SK-N-SH treated with all-trans-retinoic acid at 6 μM for 48 hours (cell line): ENCODE measurements at regions not wholly inside any gene's neighbourhood (a gene's known extent, or its start where the extent isn't known, plus 50 kb on each side); places are given as distances from the start of the nearest gene placed in this dataset.

ENCODE experiments used
- ATAC-seq: fragments of 200-7000 bp; cut with Tn5 transposase; 3 replicates; pipeline ENCODE4 v1.9.1; 2020; ENCODE audit warnings: mild to moderate bottlenecking, moderate library complexity
- ARNTL ChIP-seq: fragments of 450-650 bp; formaldehyde crosslinking; IDR thresholded peaks from 2 replicates; pipeline ENCODE4 v1.5.0; 2020; ENCODE audit warnings: low read depth, mild to moderate bottlenecking, moderate library complexity, borderline replicate concordance
- BACH2 ChIP-seq: fragments of 250-450 bp; sonication (Bioruptor Pico); IDR thresholded peaks from 2 replicates; pipeline ENCODE4 v1.9.0; 2021; ENCODE audit warnings: mild to moderate bottlenecking, borderline replicate concordance
- CSDC2 ChIP-seq: fragments of 250-450 bp; sonication (Bioruptor Pico); IDR thresholded peaks from 2 replicates; pipeline ENCODE4 v1.5.0; 2020; ENCODE audit warnings: mild to moderate bottlenecking, moderate library complexity
- CSRNP3 ChIP-seq: fragments of 250-450 bp; sonication (Bioruptor Pico); IDR thresholded peaks from 2 replicates; pipeline ENCODE4 v1.5.1; 2021; ENCODE audit warnings: mild to moderate bottlenecking, moderate library complexity
- ESRRG ChIP-seq: fragments of 250-450 bp; sonication (Bioruptor Pico); IDR thresholded peaks from 2 replicates; pipeline ENCODE4 v1.6.1; 2021; ENCODE audit warnings: mild to moderate bottlenecking
- ISL1 ChIP-seq: fragments of 250-450 bp; sonication (Bioruptor Pico); IDR thresholded peaks from 2 replicates; pipeline ENCODE4 v2.1.2; 2022; ENCODE audit warnings: mild to moderate bottlenecking, moderate library complexity
- OSR1 ChIP-seq: fragments of 250-450 bp; sonication (Bioruptor Pico); IDR thresholded peaks from 2 replicates; pipeline ENCODE4 v1.8.0; 2022; ENCODE audit warnings: moderate library complexity, mild to moderate bottlenecking, inconsistent platforms
- PPARA ChIP-seq: fragments of 250-450 bp; sonication (Bioruptor Pico); IDR thresholded peaks from 2 replicates; pipeline ENCODE4 v1.5.0; 2020; ENCODE audit warnings: mild to moderate bottlenecking, borderline replicate concordance
- RARB ChIP-seq: fragments of 250-450 bp; sonication (Bioruptor Pico); IDR thresholded peaks from 2 replicates; pipeline ENCODE4 v1.8.0; 2021; ENCODE audit warnings: mild to moderate bottlenecking, moderate library complexity
- SNAI2 ChIP-seq: fragments of 250-450 bp; sonication (Bioruptor Pico); IDR thresholded peaks from 2 replicates; pipeline ENCODE4 v1.5.0; 2020; ENCODE audit warnings: mild to moderate bottlenecking, moderate library complexity
- TCF4 ChIP-seq: fragments of 250-450 bp; sonication (Bioruptor Pico); IDR thresholded peaks from 2 replicates; pipeline ENCODE4 v1.8.0; 2021; ENCODE audit warnings: mild to moderate bottlenecking, moderate library complexity, borderline replicate concordance
- TOX ChIP-seq: fragments of 250-450 bp; sonication (Bioruptor Pico); IDR thresholded peaks from 2 replicates; pipeline ENCODE4 v1.8.0; 2021; ENCODE audit warnings: mild to moderate bottlenecking, moderate library complexity, borderline replicate concordance
- TSHZ2 ChIP-seq: fragments of 250-450 bp; sonication (Bioruptor Pico); IDR thresholded peaks from 2 replicates; pipeline ENCODE4 v1.5.0; 2020; ENCODE audit warnings: mild to moderate bottlenecking, moderate library complexity
- ZC3H10 ChIP-seq: fragments of 250-450 bp; sonication (Bioruptor Pico); IDR thresholded peaks from 2 replicates; pipeline ENCODE4 v1.5.1; 2021; ENCODE audit warnings: mild to moderate bottlenecking, moderate library complexity
- ZNF565 ChIP-seq: fragments of 450-650 bp; formaldehyde crosslinking; conservative IDR thresholded peaks from 2 replicates; pipeline ENCODE4 v1.5.0; 2020; ENCODE audit warnings: low read depth, mild to moderate bottlenecking, moderate library complexity
- ZNF70 ChIP-seq: fragments of 450-650 bp; formaldehyde crosslinking; IDR thresholded peaks from 2 replicates; pipeline ENCODE4 v1.5.0; 2020; ENCODE audit warnings: mild to moderate bottlenecking, moderate library complexity
- TF ChIP-seq, protein P1 (sequence below): fragments of 250-450 bp; sonication (Bioruptor Pico); IDR thresholded peaks from 2 replicates; pipeline ENCODE4 v1.5.1; 2020; ENCODE audit warnings: low read depth, mild to moderate bottlenecking, moderate library complexity
- TF ChIP-seq, protein P2 (sequence below): fragments of 250-450 bp; sonication (Bioruptor Pico); IDR thresholded peaks from 2 replicates; pipeline ENCODE4 v1.8.0; 2020; ENCODE audit warnings: mild to moderate bottlenecking, moderate library complexity, borderline replicate concordance
- TF ChIP-seq, protein P3 (sequence below): fragments of 250-450 bp; sonication (Bioruptor Pico); IDR thresholded peaks from 2 replicates; pipeline ENCODE4 v1.8.0; 2021; ENCODE audit warnings: low read depth, mild to moderate bottlenecking, moderate library complexity, borderline replicate concordance

DNA sequence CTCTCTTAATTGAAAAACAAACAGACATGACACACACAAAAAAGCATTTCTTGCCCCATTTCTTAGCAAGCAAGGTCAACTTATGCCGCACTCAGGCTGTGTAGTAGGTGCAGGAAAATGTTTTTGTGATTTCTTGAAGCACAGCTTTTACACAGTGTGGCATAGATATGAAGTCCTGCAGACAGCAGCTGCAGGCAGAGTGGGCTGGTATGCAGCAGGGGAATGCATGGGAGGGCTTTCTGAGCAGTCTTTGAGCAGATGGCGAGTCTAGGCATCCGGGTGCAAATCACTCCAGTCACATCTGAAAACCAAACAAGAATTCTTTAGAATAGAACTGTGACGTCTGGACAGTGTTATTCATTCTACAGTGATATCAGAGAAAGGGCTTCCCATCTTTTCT lies 87.5 kb downstream of the BLID start (continued):
- TF ChIP-seq TSHZ2: no peak
- TF ChIP-seq, protein P1, sequence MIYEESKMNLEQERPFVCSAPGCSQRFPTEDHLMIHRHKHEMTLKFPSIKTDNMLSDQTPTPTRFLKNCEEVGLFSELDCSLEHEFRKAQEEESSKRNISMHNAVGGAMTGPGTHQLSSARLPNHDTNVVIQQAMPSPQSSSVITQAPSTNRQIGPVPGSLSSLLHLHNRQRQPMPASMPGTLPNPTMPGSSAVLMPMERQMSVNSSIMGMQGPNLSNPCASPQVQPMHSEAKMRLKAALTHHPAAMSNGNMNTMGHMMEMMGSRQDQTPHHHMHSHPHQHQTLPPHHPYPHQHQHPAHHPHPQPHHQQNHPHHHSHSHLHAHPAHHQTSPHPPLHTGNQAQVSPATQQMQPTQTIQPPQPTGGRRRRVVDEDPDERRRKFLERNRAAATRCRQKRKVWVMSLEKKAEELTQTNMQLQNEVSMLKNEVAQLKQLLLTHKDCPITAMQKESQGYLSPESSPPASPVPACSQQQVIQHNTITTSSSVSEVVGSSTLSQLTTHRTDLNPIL (CRISPR knock-in tag): no peak
- no peak for TF ChIP-seq CSRNP3 (CRISPR knock-in tag)
- TF ChIP-seq ZC3H10: no peak
- no peak for TF ChIP-seq ISL1

DNA sequence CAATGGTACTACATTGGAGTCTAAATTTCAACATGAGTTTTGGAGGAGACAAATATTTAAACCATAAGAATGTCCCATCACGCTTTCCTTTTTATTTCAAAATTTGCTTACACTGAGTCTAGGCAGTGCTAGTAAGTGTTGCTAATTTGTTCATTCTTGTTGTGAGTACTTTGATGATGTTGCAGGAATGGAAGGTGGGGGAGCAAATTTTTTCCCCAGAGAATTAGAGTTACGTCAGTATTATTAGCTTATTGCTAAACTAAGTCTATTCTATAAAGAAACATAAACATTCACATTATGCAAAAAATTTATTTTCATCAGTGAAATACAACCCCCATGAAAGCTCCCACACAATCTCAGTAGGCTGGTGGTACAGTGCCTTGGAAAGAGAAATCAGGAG lies 88.0 kb downstream of the BLID start:
- no peak for ATAC-seq
- TF ChIP-seq ZNF70 (CRISPR knock-in tag) (no peak), ISL1 (no peak), TSHZ2 (no peak), TCF4 (CRISPR knock-in tag) (no peak), CSRNP3 (CRISPR knock-in tag) (no peak), BACH2 (no peak), CSDC2 (CRISPR knock-in tag) (no peak), ZC3H10 (no peak), PPARA (CRISPR knock-in tag) (no peak), OSR1 (CRISPR knock-in tag) (no peak), ZNF565 (no peak), SNAI2 (CRISPR knock-in tag) (no peak), ARNTL (CRISPR knock-in tag) (no peak), ESRRG (CRISPR knock-in tag) (no peak), RARB (no peak), TOX (no peak)
- TF ChIP-seq, protein P1 (CRISPR knock-in tag): no peak
- TF ChIP-seq, protein P2, sequence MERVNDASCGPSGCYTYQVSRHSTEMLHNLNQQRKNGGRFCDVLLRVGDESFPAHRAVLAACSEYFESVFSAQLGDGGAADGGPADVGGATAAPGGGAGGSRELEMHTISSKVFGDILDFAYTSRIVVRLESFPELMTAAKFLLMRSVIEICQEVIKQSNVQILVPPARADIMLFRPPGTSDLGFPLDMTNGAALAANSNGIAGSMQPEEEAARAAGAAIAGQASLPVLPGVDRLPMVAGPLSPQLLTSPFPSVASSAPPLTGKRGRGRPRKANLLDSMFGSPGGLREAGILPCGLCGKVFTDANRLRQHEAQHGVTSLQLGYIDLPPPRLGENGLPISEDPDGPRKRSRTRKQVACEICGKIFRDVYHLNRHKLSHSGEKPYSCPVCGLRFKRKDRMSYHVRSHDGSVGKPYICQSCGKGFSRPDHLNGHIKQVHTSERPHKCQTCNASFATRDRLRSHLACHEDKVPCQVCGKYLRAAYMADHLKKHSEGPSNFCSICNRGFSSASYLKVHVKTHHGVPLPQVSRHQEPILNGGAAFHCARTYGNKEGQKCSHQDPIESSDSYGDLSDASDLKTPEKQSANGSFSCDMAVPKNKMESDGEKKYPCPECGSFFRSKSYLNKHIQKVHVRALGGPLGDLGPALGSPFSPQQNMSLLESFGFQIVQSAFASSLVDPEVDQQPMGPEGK (CRISPR knock-in tag): no peak
- TF ChIP-seq, protein P3, sequence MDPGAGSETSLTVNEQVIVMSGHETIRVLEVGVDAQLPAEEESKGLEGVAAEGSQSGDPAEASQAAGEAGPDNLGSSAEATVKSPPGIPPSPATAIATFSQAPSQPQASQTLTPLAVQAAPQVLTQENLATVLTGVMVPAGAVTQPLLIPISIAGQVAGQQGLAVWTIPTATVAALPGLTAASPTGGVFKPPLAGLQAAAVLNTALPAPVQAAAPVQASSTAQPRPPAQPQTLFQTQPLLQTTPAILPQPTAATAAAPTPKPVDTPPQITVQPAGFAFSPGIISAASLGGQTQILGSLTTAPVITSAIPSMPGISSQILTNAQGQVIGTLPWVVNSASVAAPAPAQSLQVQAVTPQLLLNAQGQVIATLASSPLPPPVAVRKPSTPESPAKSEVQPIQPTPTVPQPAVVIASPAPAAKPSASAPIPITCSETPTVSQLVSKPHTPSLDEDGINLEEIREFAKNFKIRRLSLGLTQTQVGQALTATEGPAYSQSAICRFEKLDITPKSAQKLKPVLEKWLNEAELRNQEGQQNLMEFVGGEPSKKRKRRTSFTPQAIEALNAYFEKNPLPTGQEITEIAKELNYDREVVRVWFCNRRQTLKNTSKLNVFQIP (CRISPR knock-in tag): no peak
- TF ChIP-seq, all 23 proteins: peak for 0
